ENCODE measurements at regions not wholly inside any gene's neighbourhood (a gene's known extent, or its start where the extent isn't known, plus 50 kb on each side); places are given as distances from the start of the nearest gene placed in this dataset.

DNA sequence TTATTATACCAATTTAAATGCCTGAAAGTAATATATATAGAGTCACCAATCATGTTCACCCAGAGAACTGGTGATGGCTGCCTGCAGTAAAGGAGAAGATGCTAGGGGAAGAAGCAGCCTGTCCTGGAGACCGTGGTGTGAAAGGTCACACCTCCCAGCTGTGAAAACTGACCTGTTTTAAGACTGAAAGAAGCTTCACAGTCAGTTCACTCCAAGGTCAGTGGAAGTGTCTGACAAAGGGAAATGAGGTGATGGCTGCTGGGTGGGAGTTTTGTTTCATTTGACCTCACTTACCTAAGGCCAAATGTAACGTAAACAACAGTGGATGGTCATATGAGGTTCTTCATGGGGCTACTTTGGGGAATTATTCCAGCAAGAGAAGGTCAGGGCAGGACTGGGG lies 352.1 kb upstream of the GATB start:
- DNase-seq (ENCODE audit: low spot score) = no peak

DNA sequence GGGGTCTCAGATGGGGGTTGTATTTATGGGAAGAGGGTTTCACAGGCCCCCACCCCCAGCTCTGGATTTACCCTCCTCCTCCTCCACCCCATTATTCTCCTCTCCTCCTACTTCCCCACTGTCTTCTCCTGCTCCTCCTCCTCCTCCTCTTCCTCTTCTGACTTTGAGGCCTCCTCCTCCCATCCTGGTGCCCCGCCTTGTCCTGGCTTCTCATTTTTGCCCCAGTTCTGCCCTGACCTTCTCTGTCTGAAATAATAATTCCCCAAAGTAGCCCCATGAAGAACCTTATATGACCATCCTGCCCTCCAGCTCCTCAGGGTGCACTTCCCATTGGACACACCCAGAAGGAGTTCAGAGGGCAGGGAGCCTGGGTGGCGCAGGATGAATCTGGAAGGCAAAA lies 351.4 kb upstream of the GATB start:
- no peak for DNase-seq (ENCODE audit: low spot score)

DNA sequence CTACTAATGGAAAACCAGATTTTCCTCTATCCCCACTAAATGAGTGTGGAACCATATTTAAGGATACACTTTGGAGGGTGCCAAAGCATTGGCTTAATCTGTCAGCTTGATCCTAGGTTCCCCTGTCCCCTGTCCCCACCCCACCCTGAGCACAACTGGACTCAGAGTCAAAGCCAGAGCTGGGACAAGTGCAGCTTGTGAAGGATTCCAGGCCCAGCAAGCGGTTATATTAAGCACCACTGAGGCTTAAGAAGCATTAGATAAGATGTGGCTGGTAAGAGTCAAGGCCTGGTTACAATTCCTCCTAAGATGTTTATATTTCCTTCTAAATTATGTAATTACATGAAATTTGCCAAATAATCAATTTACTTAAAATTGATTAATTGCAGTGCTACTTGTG lies 350.0 kb upstream of the GATB start:
- DNase-seq (ENCODE audit: low spot score) = no peak

DNA sequence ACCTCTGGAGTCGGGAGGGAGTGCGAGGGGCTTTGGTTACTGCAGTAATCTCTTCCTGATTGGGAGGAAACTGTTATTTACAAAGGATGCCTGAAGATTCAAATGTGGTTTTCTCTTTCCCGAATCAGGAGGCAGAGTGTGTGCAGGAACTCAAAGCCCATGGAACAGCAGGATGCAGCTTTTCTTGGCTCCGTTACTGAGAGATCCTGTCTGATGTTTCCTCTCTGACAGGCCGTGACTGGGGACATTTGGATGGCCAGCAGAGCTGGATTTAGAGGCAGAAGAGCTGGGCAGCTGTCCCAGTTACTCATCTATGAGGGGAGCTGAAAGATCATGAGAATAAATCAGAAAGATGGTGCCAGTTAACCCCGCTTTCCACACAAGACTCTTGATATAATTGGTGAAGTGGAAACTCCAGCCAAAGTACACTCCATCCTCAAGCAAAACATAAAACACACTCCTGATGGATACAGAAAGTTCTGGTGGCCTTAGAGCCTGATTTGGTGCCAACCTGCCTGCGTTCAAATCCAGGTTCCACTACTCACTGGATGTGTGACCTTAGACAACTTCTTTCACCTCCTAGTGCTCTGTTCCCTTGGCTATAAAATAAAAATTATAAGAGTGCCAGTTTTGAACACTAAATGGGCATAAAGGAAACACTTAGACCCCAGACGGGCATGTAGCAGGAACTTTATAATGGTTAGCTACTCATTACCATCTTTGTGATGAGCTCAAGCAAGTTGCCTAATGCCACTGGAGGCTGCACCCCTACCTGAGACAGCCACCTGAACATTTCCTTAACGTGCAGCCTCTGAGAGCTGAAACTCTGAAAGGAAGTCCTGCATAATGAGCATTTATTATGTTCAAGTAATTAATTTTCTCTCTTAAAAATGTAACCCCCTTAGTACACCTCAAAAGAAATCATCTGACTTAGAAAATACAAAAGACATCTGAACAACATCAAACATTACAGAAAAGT lies 349.0 kb upstream of the GATB start:
- DNase-seq (ENCODE audit: low spot score) = no peak

DNA sequence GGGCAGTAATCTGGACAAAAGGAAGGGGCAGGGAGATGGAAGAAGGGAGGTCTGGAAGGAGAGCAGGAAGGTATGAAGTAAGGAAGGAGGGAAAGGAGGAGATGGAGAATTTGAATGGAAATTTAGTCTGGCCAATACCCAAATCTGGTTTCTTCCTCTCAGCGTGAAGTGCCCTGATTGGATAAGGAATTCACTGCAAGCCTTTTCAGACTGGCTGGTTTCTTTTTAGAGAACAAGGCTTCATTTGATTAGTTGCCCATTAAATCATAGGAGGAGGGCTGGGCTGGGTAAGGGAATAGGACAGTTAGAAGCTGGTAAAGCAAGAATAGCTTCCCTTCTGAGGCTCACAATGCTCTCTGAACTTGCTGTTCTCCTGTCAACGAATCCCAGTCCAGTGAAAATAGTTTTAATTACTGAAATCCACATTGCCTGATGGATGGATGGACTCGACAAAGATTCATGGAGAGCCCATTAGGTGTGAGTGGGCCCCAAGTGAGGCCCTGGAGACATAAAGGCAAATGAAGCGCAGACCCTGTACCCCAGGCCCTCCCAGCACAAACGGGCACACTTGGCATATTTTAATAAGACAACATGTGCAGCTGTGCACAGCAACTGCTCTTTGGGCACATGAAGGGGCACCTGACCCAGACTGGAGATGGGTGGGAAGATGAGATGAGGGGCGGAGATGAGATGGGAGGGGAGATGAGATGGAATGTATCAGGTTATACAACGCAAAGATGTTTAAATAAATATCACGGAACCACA lies 347.1 kb upstream of the GATB start:
- no peak for DNase-seq (ENCODE audit: low spot score)

DNA sequence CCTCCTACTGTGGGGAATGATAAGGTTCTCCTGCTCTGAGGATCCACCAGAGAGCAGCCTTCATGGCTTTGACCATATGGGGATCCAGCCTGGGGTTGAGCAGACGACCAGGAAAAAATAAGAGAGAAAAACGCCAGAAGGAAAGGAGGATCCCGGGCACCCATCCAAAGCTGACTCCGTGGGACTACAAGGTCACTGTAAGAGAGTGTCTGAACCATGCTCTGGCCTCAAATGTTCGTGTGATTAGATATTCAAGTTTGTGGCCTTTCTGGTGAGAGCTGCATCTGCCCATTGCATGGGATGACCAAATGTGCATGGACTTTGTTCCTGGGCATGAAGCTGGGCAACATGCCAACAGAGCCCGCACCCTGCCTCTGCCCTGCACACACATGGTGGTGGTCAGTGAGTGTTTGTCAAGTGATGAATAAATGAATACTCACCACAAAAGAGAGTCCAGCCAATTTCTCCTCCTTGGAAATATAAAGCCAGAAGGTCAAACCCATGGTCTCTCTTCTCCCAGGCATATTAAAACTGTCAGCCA lies 346.0 kb upstream of the GATB start:
- no peak for DNase-seq (ENCODE audit: low spot score)

DNA sequence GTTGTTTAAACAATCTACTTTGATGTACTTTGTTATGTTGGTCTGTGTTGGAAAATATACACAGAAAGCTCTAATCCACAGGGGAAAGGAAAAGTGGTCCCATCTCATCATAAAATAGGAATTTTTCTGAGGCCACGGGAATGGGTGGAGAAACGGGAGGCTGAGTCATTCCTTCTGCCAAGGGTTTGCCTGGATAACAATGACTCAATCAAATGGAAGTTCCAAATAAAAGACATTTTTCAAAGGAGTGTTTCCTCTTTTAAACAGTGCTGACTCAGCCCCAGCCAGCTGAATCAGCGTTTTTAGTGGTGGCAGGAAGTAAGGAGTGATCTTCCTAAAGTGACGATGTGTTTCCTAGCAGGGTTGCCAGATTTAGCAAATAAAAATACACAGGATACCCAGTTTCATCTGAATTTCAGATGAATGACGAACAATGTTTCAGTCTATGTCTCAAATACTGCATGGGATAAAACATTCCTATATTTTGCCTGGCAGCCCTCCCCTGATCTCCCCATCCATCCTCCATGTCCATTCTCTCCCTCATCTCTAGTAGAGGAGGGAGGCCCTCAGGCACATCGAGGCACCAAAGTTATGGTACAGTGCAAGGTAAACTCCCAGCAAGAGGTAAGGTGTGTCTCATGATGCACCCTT lies 345.4 kb upstream of the GATB start:
- peak; percentile 98 for DNase-seq (ENCODE audit: low spot score)

DNA sequence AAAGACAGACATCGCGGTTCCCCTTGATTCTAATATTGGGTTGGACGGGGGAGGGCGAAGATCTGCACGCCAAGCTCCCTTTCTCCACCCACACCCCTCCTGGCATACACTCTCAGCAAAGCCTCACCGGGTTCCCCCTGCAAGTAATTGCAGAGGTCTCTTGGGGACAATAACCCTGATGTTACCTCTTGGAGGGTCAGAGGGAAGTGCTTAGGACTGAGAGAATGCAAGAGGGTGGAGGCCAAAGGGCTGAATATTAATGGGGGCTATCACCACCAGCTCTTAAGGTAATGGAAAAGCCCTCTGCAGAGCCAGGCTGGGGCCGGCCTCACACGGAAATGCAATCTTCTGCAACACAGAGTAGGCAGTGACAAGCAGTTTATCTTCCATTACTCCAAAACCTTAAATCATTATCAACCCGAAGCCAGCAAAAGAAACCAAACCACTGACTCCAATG lies 344.1 kb upstream of the GATB start:
- DNase-seq (ENCODE audit: low spot score) = no peak

DNA sequence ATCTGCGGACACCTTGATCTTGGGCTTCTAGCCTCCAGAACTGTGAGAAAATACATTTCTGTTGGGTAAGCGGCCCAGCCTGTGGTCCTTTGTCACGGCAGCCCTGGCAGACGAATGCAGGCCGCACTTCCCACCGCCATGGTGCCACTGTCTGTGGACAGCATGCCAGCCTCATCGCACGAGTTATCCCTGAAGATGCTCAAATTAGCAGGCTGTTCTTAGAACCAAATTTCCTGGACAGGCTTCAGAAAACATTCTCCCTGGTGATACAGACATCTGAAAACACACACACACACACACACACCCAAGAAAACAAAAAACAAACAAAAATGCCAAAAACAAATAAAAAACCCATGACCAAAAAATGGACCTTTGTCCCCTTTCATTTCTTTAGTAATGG lies 343.5 kb upstream of the GATB start:
- DNase-seq (ENCODE audit: low spot score) = no peak

DNA sequence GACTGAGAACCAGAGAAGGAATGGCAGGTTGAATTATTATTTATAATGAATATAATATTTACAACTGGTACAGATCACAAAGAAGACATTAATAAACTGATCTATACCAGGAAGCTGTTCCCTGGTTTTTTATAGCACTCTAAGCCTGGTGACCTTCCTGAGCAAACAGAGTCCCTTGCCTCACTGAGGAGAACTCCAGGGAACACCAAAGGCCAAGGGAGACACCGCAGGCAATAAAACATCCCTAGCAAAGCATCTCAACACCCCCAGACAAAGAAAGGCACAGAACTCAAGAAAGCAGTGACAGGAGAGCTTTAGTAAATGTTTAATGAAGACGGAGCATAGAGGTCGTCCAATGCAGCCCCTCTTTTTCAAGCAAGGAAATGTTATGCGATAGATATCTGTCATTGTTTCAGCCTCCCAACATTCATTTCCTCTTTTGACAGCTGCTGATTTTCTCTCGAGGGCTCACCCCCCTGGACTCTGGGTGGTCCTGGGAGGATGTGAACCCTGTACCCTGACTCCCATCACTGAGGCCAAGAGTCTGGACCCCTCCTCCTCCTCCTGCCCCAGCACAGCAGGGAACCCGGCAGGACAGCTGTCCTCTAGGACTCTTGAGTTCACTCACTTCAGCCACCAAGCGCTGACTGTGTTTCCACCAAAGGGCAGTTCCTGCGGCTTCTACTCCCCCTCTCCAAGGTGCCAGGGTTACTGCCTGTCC lies 342.5 kb upstream of the GATB start:
- no peak for DNase-seq (ENCODE audit: low spot score)

DNA sequence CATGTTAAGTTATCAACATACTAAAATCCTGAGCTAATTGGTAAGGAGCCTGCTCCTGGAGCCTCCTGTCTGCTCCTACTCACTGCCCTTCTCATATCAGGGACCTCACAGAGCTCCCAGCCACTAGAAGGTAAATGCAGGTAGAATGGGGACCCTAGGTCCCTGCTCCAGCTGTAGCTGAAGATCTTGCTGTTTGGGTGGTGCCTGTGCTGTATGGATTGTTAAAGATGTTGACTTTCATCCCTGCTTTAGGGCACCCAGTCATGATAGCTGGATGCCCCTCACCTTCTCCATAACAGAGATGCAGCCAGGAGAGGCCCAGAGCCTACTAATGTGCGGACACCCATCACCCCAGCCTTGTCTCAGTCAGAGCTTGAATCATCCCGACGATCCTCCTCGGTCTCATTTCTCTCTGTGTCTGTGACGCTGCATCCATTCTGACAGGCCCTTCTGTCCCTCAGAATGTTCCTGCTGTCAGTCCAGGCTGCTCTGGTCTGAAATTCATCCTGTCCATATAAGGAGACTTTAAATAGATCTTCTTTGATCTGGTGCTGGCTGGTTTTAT lies 341.7 kb upstream of the GATB start:
- no peak for DNase-seq (ENCODE audit: low spot score)

DNA sequence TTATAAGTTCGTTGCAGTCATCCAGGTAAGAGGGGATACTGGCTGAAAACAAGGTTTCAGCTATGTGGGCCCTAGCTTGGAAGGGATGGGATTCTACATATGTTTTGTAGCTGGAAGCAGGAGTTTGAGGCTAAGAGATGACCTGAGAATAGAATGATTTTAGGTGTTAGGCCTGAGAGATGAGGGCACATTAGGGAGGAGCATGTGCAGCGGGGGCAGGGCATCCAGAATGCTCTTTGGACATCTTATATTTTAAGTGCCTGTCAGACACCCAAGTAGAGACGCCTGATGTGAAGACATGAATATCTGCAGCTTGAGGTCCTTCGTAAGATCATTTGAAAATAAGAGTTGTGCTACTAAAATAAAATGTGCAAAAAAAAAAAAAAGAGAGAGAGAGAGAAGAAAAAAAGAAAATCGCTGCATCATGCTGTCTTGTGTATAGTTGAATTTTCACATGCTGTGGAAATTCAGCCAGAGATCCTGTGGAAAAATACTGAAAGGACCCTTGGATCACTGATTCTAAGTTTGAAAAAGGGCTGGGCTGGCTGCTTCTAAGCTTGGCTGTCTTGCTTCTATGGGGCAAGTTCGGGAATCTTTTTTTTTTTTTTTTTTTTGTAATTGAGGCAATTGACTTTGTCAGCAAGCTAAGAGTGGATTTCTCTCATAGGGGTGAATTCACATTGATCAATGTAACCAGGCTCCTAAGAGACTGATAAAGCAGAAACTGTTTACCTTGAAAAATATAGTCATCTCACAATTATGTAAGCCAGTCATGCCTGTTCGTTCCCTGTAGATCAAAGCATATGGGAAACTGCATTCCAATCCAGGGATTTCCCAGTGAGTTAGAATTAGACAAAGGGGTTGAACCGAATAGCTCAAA lies 341.0 kb upstream of the GATB start:
- DNase-seq (ENCODE audit: low spot score) = no peak

DNA sequence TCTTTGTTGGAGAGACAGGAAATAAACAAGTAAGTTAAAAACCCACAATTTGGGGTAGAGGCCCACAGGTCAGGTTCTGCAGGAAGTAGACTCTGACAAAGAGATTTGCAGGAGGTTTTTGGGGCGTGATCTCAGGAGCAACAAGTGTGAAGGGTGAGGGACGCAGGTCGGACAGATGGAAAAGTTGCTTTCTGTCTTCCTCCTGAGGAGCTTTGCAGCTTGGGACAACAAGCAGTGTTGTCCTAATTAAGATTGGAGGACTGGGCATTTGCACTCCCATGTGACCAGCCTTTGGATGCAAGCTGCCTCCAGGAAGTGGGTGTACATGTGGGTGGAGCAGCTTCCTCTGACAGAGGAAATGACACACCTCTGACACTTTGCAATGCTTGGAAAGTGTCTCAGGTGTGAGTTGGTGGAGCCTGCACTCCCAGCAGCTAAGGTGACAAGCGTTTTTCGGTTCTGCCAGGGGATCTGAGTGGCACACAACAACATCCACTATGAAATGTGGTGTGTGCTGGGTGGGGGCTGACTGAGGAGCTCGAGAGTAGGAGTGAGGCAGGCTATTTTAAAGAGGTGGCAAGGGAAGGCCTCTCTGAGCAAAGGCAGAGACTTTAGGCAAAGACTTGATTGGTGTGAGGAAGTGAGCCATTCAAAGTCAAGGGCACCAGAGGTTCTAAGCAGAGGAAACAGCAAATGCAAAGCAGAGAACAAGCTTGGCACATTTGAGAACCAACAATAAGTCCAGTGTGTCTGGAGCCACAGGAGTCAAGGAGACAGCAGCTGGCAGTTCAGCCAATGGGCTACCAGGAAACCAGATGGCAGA lies 339.8 kb upstream of the GATB start:
- DNase-seq (ENCODE audit: low spot score) = peak; percentile 25

DNA sequence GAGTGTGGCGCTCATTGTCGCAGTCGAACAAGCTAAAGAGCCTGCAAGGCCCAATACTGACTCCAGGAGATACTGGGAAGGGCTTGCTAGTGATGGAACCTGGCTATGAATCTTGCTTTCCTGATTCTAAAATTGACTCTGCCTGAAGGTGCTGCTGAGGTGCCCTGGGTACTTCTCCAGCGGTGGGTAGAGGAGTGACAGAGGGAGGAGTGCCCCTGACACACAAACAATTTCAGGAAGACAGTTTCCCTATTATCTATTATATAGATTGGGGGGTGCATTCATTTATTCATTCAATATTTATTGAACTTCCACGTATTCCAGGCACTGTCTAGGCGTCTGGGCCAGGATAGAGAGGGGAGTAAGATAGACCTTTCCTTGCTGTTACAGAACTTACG lies 339.2 kb upstream of the GATB start:
- no peak for DNase-seq (ENCODE audit: low spot score)

DNA sequence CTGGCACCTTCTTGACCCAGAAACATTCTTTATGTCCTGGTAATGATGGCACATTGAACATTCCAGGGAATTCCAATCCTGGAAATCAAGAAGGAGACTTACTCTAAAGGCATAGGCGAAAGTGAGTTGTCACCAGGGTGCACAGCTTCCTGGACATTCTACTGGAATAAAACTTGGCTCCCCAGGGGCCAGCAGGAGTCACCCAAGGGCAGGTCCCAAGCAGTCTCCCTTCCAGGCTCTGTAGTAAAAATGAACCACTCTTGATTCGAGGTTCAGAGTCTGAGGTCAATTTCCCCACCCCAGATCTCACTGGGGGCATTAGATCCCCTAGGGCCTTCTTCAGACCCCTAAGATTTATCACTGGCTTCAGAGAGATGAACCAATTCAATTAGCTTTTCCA lies 338.7 kb upstream of the GATB start:
- DNase-seq (ENCODE audit: low spot score) = peak; percentile 13

DNA sequence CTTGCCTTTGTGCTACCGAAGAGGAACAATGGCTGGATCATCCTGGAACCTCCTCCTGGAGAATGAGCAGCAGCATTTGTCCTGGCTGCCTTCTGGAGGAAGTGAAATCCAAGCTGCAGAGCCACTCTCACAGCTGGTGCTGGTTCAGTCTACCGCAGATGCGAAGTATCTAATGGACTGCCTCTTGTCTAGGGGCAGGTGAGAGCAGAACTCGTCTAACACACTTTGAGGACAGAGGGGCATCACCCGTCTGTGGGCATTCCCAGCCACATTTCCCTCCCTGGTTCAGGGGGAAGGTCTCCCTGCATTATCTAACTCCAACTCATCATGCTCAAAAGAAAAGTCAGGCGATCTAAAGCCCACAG lies 338.2 kb upstream of the GATB start:
- DNase-seq (ENCODE audit: low spot score) = no peak

DNA sequence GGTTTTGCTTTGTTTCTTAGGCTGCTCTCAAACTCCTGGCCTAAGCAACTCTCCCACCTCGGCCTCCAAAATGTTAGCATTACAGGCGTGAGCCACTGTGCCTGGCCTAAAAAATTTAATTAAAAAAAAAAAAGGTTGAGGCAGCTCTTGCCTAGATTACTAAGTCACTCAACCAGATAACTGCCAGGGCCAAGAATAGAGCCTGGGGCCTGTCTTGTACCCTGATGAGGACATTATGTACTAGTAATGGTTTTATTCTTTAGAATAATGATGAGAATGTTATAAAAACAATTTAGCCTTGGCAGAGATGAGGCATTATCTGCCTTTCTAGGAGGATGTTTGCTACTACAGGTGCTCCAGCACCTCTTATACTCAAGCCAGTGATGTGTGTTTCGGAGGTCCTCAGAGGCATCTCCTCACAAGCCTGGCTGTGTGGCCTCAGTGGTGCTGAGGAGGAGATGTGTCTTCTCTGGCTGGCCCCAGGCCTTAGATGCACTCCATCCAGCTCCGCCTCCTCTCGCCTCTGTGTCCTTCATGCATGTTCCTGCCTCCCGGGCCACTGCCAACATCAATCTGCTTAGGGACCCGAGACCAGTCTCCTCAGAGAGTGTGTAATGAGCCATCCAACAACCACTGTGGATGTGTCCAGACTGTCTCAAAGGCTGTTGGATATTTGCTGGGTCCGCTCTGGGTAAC lies 337.7 kb upstream of the GATB start:
- no peak for DNase-seq (ENCODE audit: low spot score)

DNA sequence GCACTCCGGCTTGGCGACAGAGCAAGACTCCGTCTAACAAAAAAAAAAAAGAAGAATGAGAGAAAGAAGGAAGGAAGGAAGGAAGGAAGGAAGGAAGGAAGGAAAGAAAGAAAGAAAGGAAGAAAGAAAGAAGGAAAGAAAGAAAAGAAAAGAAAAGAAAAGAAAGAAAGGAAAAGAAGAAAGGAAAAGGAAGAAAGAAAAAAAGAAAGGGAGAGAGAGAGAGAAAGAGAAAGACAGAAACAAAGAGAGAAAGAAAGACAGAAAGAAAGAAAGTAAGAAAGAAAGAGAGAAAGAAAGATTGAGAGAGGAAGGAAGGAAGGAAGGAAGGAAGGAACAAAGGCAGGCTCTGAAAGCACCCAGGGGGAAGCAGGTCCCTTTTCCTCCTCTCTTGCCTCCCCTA lies 336.6 kb upstream of the GATB start:
- no peak for DNase-seq (ENCODE audit: low spot score)

DNA sequence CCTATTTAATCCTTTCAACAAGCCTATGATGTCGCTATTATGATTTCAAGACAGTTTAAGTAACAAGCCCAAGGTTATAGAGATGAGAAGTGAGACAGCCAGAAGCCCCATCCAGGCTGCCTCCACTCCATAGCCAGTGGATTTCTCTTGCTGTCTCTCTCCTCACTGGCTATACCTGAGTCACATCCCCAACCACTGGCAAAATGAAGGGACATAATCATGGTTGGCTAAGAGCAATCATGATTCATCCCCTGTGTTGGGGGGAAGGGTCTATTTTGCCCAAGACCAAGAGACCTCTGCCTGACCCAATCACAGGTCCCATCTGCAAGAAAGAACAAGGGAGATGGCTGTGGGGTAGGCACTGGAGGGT lies 334.9 kb upstream of the GATB start:
- no peak for DNase-seq (ENCODE audit: low spot score)
